Activated T-helper 1 cell treated with anti-CD3 and anti-CD28 coated beads, Interleukin-12 subunit alpha, Interleukin-12 subunit beta, Interleukin-2, Interleukin-4 antibody, amounts not matched to agents 30 ng/mL and 10 ng/mL and 1 ng/mL, durations not matched to agents 14 hours and 24 hours and 36 hours (primary cell): ENCODE measurements at regions not wholly inside any gene's neighbourhood (a gene's known extent, or its start where the extent isn't known, plus 50 kb on each side); places are given as distances from the start of the nearest gene placed in this dataset.

ENCODE experiments used
- DNase-seq: peaks from one replicate; pipeline ENCODE4 v3.0.0; 2021; ENCODE audit warnings: low spot score
- H3K27ac Mint-ChIP-seq: one replicate; pipeline ENCODE4 v1.8.0; 2021; ENCODE audit warnings: mild to moderate bottlenecking, mixed read lengths
- H3K27me3 Mint-ChIP-seq: one replicate; pipeline ENCODE4 v1.8.0; 2022; ENCODE audit warnings: mild to moderate bottlenecking, moderate library complexity, mixed read lengths; ENCODE audit not compliant: insufficient read depth
- H3K36me3 Mint-ChIP-seq: one replicate; pipeline ENCODE4 v1.8.0; 2021; ENCODE audit warnings: low read depth, mixed read lengths
- H3K4me1 Mint-ChIP-seq: one replicate; pipeline ENCODE4 v1.8.0; 2021; ENCODE audit warnings: low read depth, mixed read lengths
- H3K4me3 Mint-ChIP-seq: one replicate; pipeline ENCODE4 v1.8.0; 2021; ENCODE audit warnings: mild to moderate bottlenecking, moderate library complexity, mixed read lengths
- H3K9me3 Mint-ChIP-seq: one replicate; pipeline ENCODE4 v1.8.0; 2021; ENCODE audit warnings: mixed read lengths
- intact Hi-C: fragments of 100-400 bp; cut with micrococcal nuclease; formaldehyde crosslinking; loops from one replicate; pipeline ENCODE4 v1.15.1; 2024

DNA sequence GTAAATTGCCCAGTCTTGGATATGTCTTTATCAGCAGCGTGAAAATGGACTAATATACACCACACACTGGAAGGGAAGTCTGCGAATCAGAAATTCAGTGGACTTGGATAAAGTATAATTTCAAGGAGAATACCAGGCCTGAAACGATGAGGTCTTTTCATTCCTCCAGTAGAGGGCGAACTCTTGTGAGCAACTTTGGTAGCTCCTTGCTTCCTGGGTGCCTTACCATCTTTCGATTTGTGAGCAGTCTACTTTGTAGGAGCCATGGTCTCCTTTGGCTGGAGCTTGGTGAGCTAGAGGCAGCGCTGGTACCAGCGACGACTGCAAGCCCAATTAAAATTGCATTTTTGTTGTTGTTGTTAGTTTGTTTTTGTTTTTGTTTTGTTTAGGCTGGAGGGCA is 791.9 kb downstream of the FAT4 start:
- Mint-ChIP-seq H3K36me3 (no peaks in the 10 kb centered on the region), H3K27ac (no peak overlapping the region), H3K4me1 (no peaks in the 10 kb centered on the region), H3K27me3 (no peaks in the 10 kb centered on the region), H3K9me3 (peaks cover 3% of the 10 kb centered on the region), H3K4me3 (no peak overlapping the region)
- DNase-seq: no peak
- intact Hi-C loops: no loop called here

DNA sequence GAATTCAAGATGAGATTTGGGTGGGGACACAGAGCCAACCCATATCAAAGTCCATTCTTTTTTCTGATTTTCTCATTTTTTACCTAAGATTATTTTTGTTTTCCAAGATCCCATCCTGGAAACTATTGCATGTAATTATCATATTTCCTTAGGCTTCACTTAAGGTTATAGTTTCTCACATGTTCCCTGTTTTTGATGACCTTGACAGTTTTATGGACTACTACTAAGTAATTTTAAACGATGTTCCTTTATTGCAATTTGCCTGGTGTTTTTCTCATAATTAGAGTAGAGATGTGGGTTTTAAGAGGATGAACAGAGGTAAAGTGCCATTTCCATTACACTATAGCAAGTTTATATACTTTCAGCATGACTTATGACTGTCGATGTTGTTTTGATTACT is 795.1 kb downstream of the FAT4 start:
- Mint-ChIP-seq H3K27ac (no peak overlapping the region), H3K4me1 (no peaks in the 10 kb centered on the region), H3K36me3 (no peaks in the 10 kb centered on the region), H3K9me3 (peaks cover 12% of the 10 kb centered on the region), H3K4me3 (no peak overlapping the region), H3K27me3 (no peaks in the 10 kb centered on the region)
- intact Hi-C loops: no loop called here
- DNase-seq: no peak

DNA sequence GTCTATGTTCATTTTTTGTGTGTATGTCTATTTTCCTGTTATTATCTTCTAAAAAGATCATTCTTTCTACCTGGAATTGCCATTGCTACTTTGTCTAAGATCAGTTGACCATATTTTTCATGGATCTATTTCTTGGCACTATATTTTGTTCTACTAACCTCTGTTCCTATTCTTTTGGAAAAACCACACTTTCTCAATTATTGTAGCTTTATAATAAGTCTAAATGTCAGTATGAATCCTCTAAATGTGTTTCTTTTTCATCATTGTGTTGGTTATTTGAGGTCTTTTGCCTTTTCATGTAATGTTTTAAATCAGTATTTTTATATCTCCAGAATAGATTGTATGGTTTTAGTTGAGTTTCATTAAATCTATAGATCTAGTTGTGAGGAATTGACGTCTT is 798.3 kb downstream of the FAT4 start:
- Mint-ChIP-seq H3K27ac (no peak overlapping the region), H3K4me3 (no peak overlapping the region), H3K9me3 (peaks cover 18% of the 10 kb centered on the region), H3K4me1 (no peaks in the 10 kb centered on the region), H3K36me3 (no peaks in the 10 kb centered on the region), H3K27me3 (no peaks in the 10 kb centered on the region)
- DNase-seq: no peak
- intact Hi-C loops: no loop called here

DNA sequence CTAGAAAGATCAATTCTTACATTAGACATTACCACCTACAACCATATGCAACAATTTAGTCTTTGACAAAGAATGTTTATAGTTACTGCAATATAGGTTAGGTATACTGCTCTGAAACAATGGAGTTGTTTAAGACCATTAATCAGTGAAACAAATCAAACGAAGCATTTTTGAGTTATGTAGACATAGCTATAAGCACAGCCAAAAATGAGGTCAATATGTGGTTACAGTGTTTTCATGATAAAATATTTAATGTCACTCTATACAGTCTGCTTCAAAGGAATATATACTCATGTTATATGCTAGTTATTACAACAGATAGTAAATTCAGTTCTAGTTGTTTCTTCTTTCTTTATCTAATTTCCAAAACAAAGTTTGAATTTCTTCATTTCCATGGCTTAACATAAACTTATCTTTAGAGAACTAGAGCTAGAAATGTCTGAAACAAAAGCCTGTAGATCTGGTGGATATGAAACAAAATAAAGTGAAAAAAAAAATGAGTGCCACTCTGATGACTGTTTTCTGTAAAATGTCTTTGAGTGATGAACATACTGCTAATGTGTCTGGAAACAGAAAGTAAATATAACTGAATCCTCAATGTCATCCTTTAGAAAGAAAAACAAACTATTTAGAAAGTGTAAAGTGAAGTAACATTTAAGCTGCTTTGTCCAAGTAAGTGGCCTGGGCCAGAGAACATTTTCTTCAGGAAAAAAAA is 809.0 kb downstream of the FAT4 start:
- no peaks in the 10 kb centered on the region for H3K36me3 Mint-ChIP-seq
- H3K4me1 Mint-ChIP-seq: no peaks in the 10 kb centered on the region
- H3K27ac Mint-ChIP-seq: no peak overlapping the region
- H3K9me3 Mint-ChIP-seq: no peaks in the 10 kb centered on the region
- H3K27me3 Mint-ChIP-seq: no peaks in the 10 kb centered on the region
- DNase-seq: no peak
- no peak overlapping the region for H3K4me3 Mint-ChIP-seq
- intact Hi-C loops: no loop called here

DNA sequence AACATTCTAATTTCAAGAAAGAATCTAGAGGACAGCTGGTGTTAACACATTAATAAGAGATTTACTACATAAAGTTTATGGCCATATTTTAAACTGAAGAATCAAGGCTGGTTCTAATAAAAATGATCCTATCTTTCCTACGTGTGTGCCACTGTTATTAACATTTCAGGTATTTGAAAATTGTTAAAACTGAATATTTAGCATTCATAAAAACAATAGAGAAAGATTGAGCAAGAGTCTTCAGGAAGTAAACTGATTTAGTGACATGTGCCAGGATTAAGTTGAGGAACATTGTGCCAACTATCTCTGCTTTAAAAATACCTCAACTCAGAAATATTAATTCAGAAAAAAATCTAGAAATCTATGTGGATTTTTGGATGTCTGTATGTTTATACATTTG is 810.1 kb downstream of the FAT4 start:
- H3K4me3 Mint-ChIP-seq: no peak overlapping the region
- H3K36me3 Mint-ChIP-seq: no peaks in the 10 kb centered on the region
- DNase-seq: no peak
- H3K4me1 Mint-ChIP-seq: no peaks in the 10 kb centered on the region
- H3K27ac Mint-ChIP-seq: no peak overlapping the region
- H3K9me3 Mint-ChIP-seq: no peaks in the 10 kb centered on the region
- no peaks in the 10 kb centered on the region for H3K27me3 Mint-ChIP-seq
- intact Hi-C loops: no loop called here

DNA sequence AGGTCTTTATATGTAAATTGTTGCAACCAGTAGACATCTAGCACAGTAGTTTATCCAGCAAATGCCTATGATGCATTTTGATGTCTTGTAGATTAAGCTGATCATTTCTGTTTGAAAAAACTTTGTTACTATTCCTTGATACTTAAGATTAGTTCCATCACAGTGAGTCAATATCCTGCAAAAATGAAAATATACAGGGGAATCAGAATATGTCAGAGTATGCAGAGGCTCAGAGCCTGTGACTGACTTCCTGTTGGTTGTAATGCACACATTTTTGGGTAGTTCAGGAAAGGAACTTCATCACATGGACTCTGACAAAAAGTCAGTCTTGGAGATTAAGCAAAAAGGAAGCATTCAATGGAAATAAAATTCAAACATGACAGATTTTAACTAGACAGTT is 815.5 kb downstream of the FAT4 start:
- H3K4me1 Mint-ChIP-seq: no peaks in the 10 kb centered on the region
- no peaks in the 10 kb centered on the region for H3K27me3 Mint-ChIP-seq
- DNase-seq: no peak
- intact Hi-C loops: no loop called here
- no peak overlapping the region for H3K27ac Mint-ChIP-seq
- no peaks in the 10 kb centered on the region for H3K36me3 Mint-ChIP-seq
- H3K4me3 Mint-ChIP-seq: no peak overlapping the region
- peaks cover 13% of the 10 kb centered on the region for H3K9me3 Mint-ChIP-seq

DNA sequence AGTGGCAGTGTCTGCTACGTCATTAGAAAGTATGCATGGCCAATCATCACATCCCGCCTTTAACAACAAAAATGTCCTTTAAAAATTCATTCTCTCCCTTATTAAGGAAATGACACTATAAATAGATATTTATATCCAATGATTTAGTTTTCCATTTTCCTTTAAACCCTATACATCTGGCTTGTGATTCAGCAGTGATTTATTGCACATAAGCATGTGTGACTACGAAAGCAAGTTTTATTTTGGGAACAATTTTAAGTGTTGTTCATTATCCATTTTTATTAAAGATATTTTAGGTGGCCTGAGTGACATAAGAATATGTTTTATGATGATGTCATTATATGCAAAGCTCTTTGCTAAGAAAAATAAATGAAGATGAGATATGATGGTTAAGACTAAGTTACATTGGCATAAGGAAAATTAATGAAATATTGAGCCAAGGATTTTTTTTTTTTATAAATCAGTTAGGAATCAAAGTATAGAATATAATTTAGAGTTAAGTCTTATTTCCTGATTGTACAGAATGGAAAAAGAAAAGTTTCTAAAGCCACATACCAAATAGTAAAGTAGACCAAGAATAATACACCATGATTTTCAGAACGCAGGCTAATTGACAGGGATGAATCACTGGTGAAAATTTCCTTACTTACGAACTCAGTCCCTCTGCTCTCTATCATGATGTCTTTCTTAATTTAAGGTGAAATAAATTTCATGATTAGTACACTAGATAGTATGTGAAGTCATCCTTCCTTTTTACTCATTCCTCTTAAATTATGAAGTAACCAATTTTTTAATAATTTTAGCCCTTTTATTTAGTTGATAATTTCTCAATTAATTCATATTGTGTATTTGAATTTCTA is 822.4 kb downstream of the FAT4 start:
- no peak overlapping the region for H3K4me3 Mint-ChIP-seq
- no peaks in the 10 kb centered on the region for H3K27me3 Mint-ChIP-seq
- peaks cover 9% of the 10 kb centered on the region for H3K9me3 Mint-ChIP-seq
- intact Hi-C loops: no loop called here
- H3K36me3 Mint-ChIP-seq: no peaks in the 10 kb centered on the region
- H3K27ac Mint-ChIP-seq: no peak overlapping the region
- H3K4me1 Mint-ChIP-seq: no peaks in the 10 kb centered on the region
- no peak for DNase-seq

DNA sequence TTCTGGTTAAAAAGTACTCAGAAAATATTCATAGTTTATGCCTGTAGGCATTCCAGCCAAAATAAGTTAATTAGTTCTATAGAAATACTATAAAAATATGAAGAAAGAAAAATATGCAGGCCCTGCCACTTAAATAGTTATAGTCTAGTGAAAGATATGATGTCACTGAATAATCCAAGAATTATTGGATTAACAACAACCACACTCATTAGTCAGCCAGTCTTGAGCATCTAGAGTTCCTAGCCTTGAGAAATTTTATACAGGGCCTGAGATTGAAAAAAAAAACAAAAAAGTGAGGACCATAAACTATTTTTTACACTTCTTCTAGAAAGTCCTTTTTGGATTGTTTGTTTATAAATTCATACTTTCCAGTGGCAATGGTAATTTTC is 823.0 kb downstream of the FAT4 start:
- DNase-seq: no peak
- no peak overlapping the region for H3K27ac Mint-ChIP-seq
- intact Hi-C loops: no loop called here
- H3K4me3 Mint-ChIP-seq: no peak overlapping the region
- no peaks in the 10 kb centered on the region for H3K36me3 Mint-ChIP-seq
- H3K4me1 Mint-ChIP-seq: no peaks in the 10 kb centered on the region
- peaks cover 9% of the 10 kb centered on the region for H3K9me3 Mint-ChIP-seq
- H3K27me3 Mint-ChIP-seq: no peaks in the 10 kb centered on the region

DNA sequence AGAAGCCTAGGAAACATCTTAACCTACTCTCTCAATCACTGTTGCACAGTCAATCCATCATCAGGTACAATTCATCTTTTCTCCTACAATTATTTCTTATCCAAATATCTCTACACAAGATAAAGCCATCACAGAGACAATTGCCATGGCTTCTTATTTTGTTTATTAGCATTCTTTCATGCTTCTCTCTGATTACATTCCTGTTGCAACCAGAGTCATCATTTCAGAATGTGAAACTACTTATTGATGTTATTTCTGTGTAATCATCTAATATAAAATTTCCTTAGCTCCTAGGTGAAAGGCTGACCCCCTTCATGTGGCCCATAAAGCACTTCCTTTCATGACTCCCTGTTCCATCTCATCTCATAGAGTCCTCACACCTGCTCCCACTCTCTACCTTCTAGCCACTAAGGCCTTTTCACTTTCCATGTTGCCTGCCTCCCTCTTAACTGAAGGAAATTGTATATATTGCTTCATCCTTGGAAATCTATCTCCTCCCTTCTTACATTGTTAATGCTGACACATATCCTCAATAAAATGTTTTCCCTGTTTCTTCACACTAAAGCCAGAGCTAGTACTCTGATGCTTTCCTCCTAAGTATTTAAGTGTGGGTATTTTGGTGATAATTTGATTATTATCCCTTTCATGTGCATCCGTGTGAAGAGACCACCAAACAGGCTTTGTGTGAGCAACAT is 829.9 kb downstream of the FAT4 start:
- intact Hi-C loops: no loop called here
- H3K27ac Mint-ChIP-seq: no peak overlapping the region
- no peaks in the 10 kb centered on the region for H3K36me3 Mint-ChIP-seq
- peaks cover 5% of the 10 kb centered on the region for H3K9me3 Mint-ChIP-seq
- no peak overlapping the region for H3K4me3 Mint-ChIP-seq
- H3K4me1 Mint-ChIP-seq: no peaks in the 10 kb centered on the region
- H3K27me3 Mint-ChIP-seq: no peaks in the 10 kb centered on the region
- DNase-seq: no peak

DNA sequence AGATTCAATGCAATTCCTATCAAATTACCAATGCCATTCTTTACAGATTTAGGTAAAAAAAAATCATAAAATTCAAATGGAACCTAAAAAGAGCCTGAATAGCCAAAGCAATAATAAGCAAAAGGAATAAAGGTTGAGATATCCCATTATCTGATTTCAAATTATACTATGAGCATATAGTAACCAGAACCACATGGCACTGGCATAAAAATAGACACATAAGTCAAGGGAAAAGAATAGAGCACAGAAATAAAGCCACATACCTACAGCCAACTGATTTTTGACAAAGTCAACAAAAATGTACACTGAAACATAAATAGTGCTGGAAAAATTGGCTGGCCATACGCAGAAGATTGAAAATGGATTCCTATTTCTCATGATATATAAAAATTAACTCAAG is 853.7 kb downstream of the FAT4 start:
- DNase-seq: no peak
- H3K27ac Mint-ChIP-seq: no peak overlapping the region

DNA sequence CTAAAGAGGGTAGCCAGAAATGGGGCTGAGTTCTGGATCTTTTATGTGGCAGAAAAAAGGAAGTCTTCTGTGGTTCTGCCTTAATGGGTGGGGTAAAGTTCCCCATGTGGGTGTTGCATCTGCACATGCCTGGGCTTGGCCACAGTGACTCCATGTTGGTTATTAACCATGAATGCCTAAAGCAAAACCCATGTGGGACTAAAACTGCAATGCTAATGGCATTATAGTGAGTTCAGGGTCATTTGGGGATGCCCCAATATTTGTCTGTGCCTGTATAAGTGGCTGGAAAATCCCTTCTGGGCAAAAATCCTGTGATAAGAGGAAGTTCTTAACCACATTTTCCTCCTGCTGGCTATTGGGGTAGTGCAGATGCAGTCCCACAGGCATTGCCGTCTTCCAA is 857.4 kb downstream of the FAT4 start:
- H3K27me3 Mint-ChIP-seq: no peaks in the 10 kb centered on the region
- no peaks in the 10 kb centered on the region for H3K4me1 Mint-ChIP-seq
- H3K4me3 Mint-ChIP-seq: no peak overlapping the region
- no peak for DNase-seq
- H3K36me3 Mint-ChIP-seq: no peaks in the 10 kb centered on the region
- no peaks in the 10 kb centered on the region for H3K9me3 Mint-ChIP-seq
- H3K27ac Mint-ChIP-seq: no peak overlapping the region
- intact Hi-C loops: no loop called here

More for the DNA sequence above, 853.7 kb downstream of the FAT4 start:
- no peaks in the 10 kb centered on the region for H3K27me3 Mint-ChIP-seq
- no peaks in the 10 kb centered on the region for H3K9me3 Mint-ChIP-seq
- H3K4me3 Mint-ChIP-seq: no peak overlapping the region
- H3K36me3 Mint-ChIP-seq: no peaks in the 10 kb centered on the region
- H3K4me1 Mint-ChIP-seq: no peaks in the 10 kb centered on the region
- intact Hi-C loops: no loop called here

DNA sequence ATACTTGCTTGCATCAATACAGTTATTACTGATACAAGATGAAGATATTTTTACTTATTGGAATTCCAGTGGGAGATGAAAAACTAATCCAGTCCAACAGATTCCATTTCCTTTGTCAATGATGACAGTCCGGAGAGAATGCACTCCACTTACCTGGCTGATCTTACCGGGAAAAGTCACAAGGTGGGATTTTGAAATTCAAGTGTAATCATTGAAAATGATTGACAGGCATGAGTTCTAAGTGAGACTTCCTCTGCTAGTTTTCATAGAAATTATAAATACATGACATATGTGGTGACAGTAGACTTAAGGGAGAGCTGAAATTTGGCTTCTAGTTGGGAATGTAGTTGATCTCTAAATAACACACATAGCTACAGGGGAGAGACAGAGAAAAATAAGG is 859.9 kb downstream of the FAT4 start:
- Mint-ChIP-seq H3K36me3 (no peaks in the 10 kb centered on the region), H3K27me3 (no peaks in the 10 kb centered on the region), H3K9me3 (no peaks in the 10 kb centered on the region), H3K27ac (no peak overlapping the region), H3K4me3 (no peak overlapping the region), H3K4me1 (no peaks in the 10 kb centered on the region)
- DNase-seq: no peak
- intact Hi-C loops: no loop called here

DNA sequence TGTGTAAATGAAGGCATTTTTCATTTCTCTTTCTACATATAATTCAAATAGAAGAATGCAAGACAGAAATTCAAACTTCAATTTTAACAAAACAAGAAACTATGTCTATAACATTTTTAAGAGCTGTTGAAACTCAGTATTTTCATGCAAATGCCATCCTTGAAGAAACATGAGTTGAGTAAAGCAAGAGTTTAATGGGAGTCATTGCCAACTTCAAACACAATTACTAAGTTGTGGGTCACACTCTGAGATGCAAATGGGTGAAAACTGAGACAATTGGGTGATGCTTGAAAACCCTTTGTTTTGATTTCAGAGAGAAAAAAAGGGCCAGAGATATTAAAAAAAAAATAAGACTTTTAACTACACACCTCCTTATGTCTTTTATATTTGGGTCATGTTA is 865.9 kb downstream of the FAT4 start:
- no peak for DNase-seq
- H3K36me3 Mint-ChIP-seq: no peaks in the 10 kb centered on the region
- no peak overlapping the region for H3K27ac Mint-ChIP-seq
- H3K9me3 Mint-ChIP-seq: no peaks in the 10 kb centered on the region
- H3K4me3 Mint-ChIP-seq: no peak overlapping the region
- intact Hi-C loops: no loop called here
- no peaks in the 10 kb centered on the region for H3K4me1 Mint-ChIP-seq
- H3K27me3 Mint-ChIP-seq: no peaks in the 10 kb centered on the region
